ENCODE measurements at regions not wholly inside any gene's neighbourhood (a gene's known extent, or its start where the extent isn't known, plus 50 kb on each side); places are given as distances from the start of the nearest gene placed in this dataset.
"Not testable (repeated sequence)": the region's sequence is repeated elsewhere in the genome, so short reads cannot be mapped to it uniquely, and the experiment has no call there.

- DNase-seq = no peak
Observed at GRCh38 chr2:63695583-63695982, 106.8 kb downstream of the MDH1 start.

DNA sequence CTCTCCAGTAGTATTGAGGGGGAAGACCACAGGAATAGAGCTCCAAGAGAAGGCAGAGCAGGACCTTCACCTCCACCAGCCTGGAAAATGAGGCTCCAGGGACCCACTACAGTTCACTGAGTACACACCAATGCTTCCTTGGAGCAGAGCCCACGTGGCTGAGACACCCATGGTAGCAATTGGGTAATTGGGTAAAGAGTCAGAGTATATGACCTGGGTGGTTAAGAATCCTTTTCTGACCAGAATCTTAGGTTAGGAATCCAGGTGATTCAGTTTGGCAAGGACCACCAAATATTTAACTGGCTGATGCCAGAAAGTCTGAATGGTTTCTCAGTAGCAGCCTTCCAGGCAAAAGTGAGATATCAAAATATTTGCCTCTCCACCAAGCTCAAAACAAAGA is 107.7 kb downstream of the MDH1 start:
- DNase-seq = no peak

GRCh38 chr2:63697160-63697559 is 108.4 kb downstream of the MDH1 start:
- DNase-seq = no peak

DNA sequence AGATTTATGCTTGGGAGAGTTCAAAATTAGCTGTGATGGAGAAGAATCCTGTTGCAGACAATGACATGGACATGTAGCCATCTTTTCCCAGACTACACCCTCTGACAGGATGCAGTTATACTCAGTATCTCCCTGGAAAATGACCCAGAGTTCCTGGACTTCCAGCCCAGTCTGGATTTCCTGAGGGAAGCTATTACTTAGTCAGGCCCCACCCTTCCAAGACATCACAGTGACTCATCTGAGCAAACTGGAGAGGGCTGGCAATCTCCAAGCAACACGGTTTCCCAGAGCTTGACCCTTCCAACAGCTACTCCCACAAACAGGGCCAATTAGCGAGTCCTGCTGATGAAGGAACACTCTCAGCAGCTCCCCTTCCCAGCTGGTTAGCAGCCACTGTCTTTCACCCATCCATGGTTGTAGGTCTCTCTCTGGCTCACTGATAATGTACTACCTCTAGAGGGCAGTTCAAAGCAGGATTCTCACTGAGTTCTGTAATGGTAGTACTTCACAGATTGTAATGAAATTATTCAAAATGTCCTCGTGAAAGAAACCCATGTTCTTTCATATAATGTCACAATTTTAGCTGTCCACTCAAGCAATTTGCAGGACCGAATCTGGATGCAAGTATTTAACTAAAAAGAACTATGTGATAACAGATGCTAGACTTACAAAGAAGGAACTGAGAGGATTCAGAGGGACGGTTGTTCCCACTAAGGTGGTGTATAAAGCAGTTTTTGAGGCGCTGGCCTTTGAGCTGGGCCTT is 110.2 kb downstream of the MDH1 start:
- peak in 13 of 58 donors; percentile 2 to 49 (median 12) for DNase-seq

DNA sequence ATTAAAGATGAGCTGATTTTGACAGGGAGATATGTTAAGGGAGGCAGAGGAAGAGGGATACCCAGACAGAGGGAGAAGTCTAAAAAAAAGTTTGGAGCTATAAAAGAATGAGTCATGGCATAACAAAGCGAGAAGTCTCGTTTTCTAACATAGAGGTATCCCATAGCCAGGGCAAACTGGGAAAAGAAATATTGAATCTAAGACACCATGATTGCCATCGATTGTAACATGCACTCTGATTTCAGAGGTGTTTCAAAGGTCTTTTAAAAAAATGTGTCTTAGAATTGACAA is 110.7 kb downstream of the MDH1 start:
- DNase-seq = no peak

GRCh38 chr2:63700271-63700670 is 111.5 kb downstream of the MDH1 start:
- no peak for DNase-seq

DNA sequence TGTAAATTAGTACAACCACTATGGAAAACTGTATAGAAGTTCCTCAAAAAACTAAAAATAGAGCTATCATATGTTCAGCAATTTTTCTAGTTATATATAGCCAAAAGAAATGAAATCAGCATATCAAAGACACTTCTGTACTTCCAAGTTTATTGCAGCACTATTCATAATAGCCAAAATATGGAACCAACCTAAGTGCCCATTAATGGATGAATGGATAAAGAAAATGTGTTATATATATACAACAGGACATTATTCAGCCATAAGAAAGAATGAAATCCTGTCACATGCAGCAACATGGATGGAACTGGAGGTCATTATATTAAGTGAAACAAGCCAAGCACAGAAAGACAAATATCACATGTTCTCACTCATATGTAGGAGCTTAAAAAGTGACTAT is 112.6 kb downstream of the MDH1 start:
- no peak for DNase-seq

- not testable (repeated sequence) for DNase-seq
Observed at GRCh38 chr2:63706084-63706483, 117.3 kb downstream of the MDH1 start.

- no peak for DNase-seq
Observed at GRCh38 chr2:63710732-63711131, 122.0 kb downstream of the MDH1 start.

- no peak for DNase-seq
Observed at GRCh38 chr2:63712748-63713147, 124.0 kb downstream of the MDH1 start.

DNA sequence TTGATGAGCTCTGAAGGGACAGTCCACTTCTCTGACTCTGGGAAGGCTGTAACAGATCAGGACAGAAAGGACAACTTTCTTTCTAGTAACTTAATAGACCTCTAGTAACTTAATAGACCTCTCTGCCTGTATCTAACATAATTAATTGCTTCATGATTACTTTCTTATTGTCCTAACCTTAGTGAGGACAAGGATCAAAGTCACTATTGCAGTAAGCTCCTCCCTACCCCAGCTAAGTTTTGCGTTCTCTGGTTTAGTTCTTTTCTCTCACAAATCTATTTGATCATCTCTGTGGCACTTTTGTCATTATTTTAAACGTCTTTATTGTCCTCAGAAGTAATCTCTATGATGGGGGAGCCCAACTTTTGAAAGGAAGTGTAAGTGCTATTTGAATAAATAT is 125.5 kb upstream of the UGP2 start:
- no peak for DNase-seq

- no peak for DNase-seq
Observed at GRCh38 chr2:63719052-63719451, 122.6 kb upstream of the UGP2 start.

GRCh38 chr2:63721082-63721424 is 120.6 kb upstream of the UGP2 start:
- DNase-seq = no peak

GRCh38 chr2:63722284-63722683 is 119.4 kb upstream of the UGP2 start:
- DNase-seq = not testable (repeated sequence)

- no peak for DNase-seq
Observed at GRCh38 chr2:63723709-63724108, 118.0 kb upstream of the UGP2 start.

DNA sequence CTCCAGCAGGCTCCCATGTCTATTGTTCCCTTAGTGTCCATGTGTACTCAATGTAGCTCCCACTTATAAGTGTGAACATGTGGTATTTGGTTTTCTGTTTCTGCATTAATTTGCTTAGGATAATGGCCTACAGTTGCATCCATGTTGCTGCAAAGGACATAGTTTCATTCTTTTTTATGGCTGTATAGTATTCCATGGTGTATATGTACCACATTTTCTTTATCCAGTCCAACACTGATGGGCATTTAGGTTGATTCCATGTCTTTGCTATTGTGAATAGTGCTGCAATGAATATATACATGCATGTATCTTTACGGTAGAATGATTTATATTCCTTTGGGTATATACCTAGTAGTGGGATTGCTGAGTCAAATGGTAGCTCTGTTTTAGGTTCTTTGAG is 116.5 kb upstream of the UGP2 start:
- not testable (repeated sequence) for DNase-seq

- no peak for DNase-seq
Observed at GRCh38 chr2:63729362-63729761, 112.3 kb upstream of the UGP2 start.

GRCh38 chr2:63729831-63730230 is 111.9 kb upstream of the UGP2 start:
- no peak for DNase-seq

GRCh38 chr2:63734510-63734909 is 107.2 kb upstream of the UGP2 start:
- no peak for DNase-seq

- DNase-seq = no peak
Observed at GRCh38 chr2:63735263-63735662, 106.4 kb upstream of the UGP2 start.

GRCh38 chr2:63735931-63736330 is 105.8 kb upstream of the UGP2 start:
- DNase-seq = no peak

DNA sequence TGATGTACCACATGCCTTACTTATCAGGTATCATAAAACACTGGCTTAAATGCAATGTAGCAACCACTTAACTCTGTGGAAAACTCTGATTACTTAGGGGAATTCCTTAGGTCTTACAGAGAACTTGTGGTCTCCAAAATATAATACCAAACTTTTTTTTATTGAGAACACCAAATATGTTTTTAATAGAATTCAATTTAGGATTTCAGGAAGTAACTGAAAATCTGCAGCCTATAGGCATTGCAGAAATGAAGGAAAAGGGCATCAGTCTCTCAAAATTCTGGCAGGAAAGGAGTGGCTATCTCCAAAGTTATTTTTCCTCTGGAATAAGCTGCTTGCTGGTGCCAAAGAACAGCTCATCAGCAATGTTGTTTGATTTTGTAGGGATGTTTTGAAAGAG is 105.3 kb upstream of the UGP2 start:
- DNase-seq = no peak

- DNase-seq = no peak
Observed at GRCh38 chr2:63737081-63737751, 104.5 kb upstream of the UGP2 start.

- DNase-seq = no peak
Observed at GRCh38 chr2:63738019-63738418, 103.7 kb upstream of the UGP2 start.
